Transverse colon (tissue), 4 donors: ENCODE measurements at regions not wholly inside any gene's neighbourhood (a gene's known extent, or its start where the extent isn't known, plus 50 kb on each side); places are given as distances from the start of the nearest gene placed in this dataset.

Experiments used
- DNase-seq: peaks from one replicate; pipeline ENCODE4 v3.0.0-alpha.2; 2019
- H3K27ac ChIP-seq, 4 donors: fragments of 200-600 bp; sonication (generic); 2 replicates each; pipeline ENCODE4 v1.5.1; 2016 to 2018; ENCODE audit warnings: inconsistent platforms in 4 of 4
- H3K27me3 ChIP-seq: fragments of 200-600 bp; sonication (generic); 2 replicates; pipeline ENCODE4 v1.5.1; 2017; ENCODE audit warnings: inconsistent platforms
- H3K36me3 ChIP-seq, 4 donors: fragments of 200-600 bp; sonication (generic); 2 replicates each; pipeline ENCODE4 v1.5.1; 2017 to 2019; ENCODE audit warnings: inconsistent platforms in 4 of 4
- H3K4me1 ChIP-seq, 4 donors: fragments of 200-600 bp; sonication (generic); 2 replicates each; pipeline ENCODE4 v1.5.1; 2017 to 2020; ENCODE audit warnings: inconsistent platforms in 4 of 4
- H3K4me3 ChIP-seq, 4 donors: fragments of 200-600 bp; sonication (generic); 1 replicate in 1 of 4; 2 replicates in 3 of 4; pipeline versions ENCODE4 v1.5.1 to v1.6.1; 2017 to 2019; ENCODE audit warnings: inconsistent platforms in 4 of 4
- H3K9me3 ChIP-seq, 2 donors: fragments of 200-600 bp; sonication (generic); 2 replicates each; pipeline ENCODE4 v1.5.1; 2017 to 2019; ENCODE audit warnings: inconsistent platforms in 2 of 2
- CTCF ChIP-seq, 5 experiments: fragments of 200-600 bp in 3 of 5; fragments of 450-650 bp in 2 of 5; sonication (generic) in 3 of 5; IDR thresholded peaks; 1 replicate in 2 of 5; 2 replicates in 3 of 5; pipeline ENCODE4 v1.5.1; 2016 to 2017; ENCODE audit warnings: antibody characterized with exemption in 5 of 5, inconsistent platforms in 3 of 5, mild to moderate bottlenecking in 2 of 5, moderate library complexity in 1 of 5
- EP300 ChIP-seq: sonication (generic); formaldehyde crosslinking; IDR thresholded peaks from one replicate; pipeline ENCODE4 v1.6.1; 2017; ENCODE audit warnings: antibody characterized with exemption, low read depth
- POLR2A ChIP-seq: fragments of 450-650 bp; IDR thresholded peaks from one replicate; pipeline ENCODE4 v1.6.1; 2016; ENCODE audit warnings: antibody characterized with exemption, mild to moderate bottlenecking, moderate library complexity
- POLR2AphosphoS5 ChIP-seq, 3 donors: sonication (generic); formaldehyde crosslinking; IDR thresholded peaks; one replicate each; pipeline ENCODE4 v1.6.1; 2016; ENCODE audit warnings: antibody characterized with exemption in 3 of 3
- WGBS, 2 donors: methylation state at CpG; one replicate each; pipeline ENCODE4 v1.1.5; 2018; ENCODE audit warnings: low coverage in 1 of 2; 5-methylcytosine and 5-hydroxymethylcytosine counted together
- in situ Hi-C, 4 donors: fragments of 200-750 bp; cut with MboI; loops; one replicate each; pipeline versions ENCODE4 v1.15.0 to v1.15.1; 2017; ENCODE audit warnings: low sequenced_read_pairs in 3 of 4, low pct_ligation_motif_present in 1 of 4, low pct_unique_long_range_greater_than_20kb in 1 of 4
- intact Hi-C: fragments of 100-400 bp; cut with DNase I; formaldehyde crosslinking; loops from one replicate; pipeline ENCODE4 v1.15.1; 2023; ENCODE audit warnings: low total_unique reads

GRCh38 chr17:79221597-79221996, 147.0 kb downstream of the ENGASE start:
- H3K9me3 ChIP-seq: no peaks in the 10 kb centered on the region
- TF ChIP-seq EP300: no peak
- intact Hi-C loops: no loop called here
- no peaks in the 10 kb centered on the region for H3K36me3 ChIP-seq
- WGBS, 2 donors: 63% methylated on average over 8 of the region's 8 CpGs; no CpG with 5 or more reads in 1 of the 2 donors
- no peak overlapping the region for H3K4me3 ChIP-seq
- no peaks in the 10 kb centered on the region for H3K4me1 ChIP-seq
- H3K27ac ChIP-seq: no peak overlapping the region
- in situ Hi-C loops: no loop called here
- DNase-seq: no peak
- peaks cover 60% of the 10 kb centered on the region for H3K27me3 ChIP-seq

GRCh38 chr17:79220713-79221291, 146.2 kb downstream of the ENGASE start:
- 23% methylated on average over 21 of the region's 21 CpGs; no CpG with 5 or more reads in 1 of the 2 donors for WGBS, 2 donors
- TF ChIP-seq CTCF (IDR thresholded peaks at IDR 0.05): no peak
- TF ChIP-seq POLR2A: no peak
- TF ChIP-seq POLR2AphosphoS5 (IDR thresholded peaks at IDR 0.05): no peak
- TF ChIP-seq EP300: no peak
- Histone ChIP-seq H3K27me3 (peaks cover 68% of the 10 kb centered on the region), H3K27ac (no peak overlapping the region), H3K9me3 (no peaks in the 10 kb centered on the region), H3K36me3 (no peaks in the 10 kb centered on the region), H3K4me1 (no peaks in the 10 kb centered on the region), H3K4me3 (no peak overlapping the region)
- intact Hi-C loops: no loop called here
- DNase-seq: no peak
- in situ Hi-C loops: no loop called here

- H3K36me3 ChIP-seq: no peaks in the 10 kb centered on the region
- intact Hi-C loops (no loop called here), in situ Hi-C loops (no loop called here)
- 6 to 21% methylated on average over 8 to 18 of the region's 23 CpGs for WGBS, 2 donors
- no peak overlapping the region for H3K27ac ChIP-seq
- TF ChIP-seq POLR2A (no peak), POLR2AphosphoS5 (IDR thresholded peaks at IDR 0.05) (no peak), EP300 (no peak)
- no peak overlapping the region for H3K4me3 ChIP-seq
- H3K9me3 ChIP-seq: no peaks in the 10 kb centered on the region
- no peaks in the 10 kb centered on the region for H3K4me1 ChIP-seq
- H3K27me3 ChIP-seq: peaks cover 73% of the 10 kb centered on the region
- no peak for DNase-seq
Observed at GRCh38 chr17:79220201-79220712, 145.6 kb downstream of the ENGASE start.

- in situ Hi-C loops (no loop called here), intact Hi-C loops (no loop called here)
- Histone ChIP-seq H3K36me3 (no peaks in the 10 kb centered on the region), H3K27ac (no peak overlapping the region), H3K9me3 (no peaks in the 10 kb centered on the region), H3K4me1 (no peaks in the 10 kb centered on the region), H3K27me3 (peaks cover 80% of the 10 kb centered on the region), H3K4me3 (no peak overlapping the region)
- WGBS, 2 donors: 20 to 60% methylated on average over 2 to 18 of the region's 18 CpGs
- DNase-seq: no peak
- TF ChIP-seq EP300 (no peak), POLR2AphosphoS5 (IDR thresholded peaks at IDR 0.05) (no peak), POLR2A (no peak), CTCF (IDR thresholded peaks at IDR 0.05) (no peak)
Observed at GRCh38 chr17:79219208-79219935, 144.7 kb downstream of the ENGASE start.

GRCh38 chr17:79218825-79219200, 144.2 kb downstream of the ENGASE start:
- TF ChIP-seq CTCF (IDR thresholded peaks at IDR 0.05): no peak
- TF ChIP-seq POLR2A: no peak
- TF ChIP-seq POLR2AphosphoS5 (IDR thresholded peaks at IDR 0.05): no peak
- no peak for TF ChIP-seq EP300

More at GRCh38 chr17:79218825-79219200, 144.2 kb downstream of the ENGASE start:
- in situ Hi-C loops: no loop called here
- 87% methylated on average over 10 of the region's 10 CpGs; no CpG with 5 or more reads in 1 of the 2 donors for WGBS, 2 donors
- intact Hi-C loops: no loop called here
- H3K36me3 ChIP-seq: no peaks in the 10 kb centered on the region
- H3K27me3 ChIP-seq: peaks cover 77% of the 10 kb centered on the region
- DNase-seq: no peak
- no peak overlapping the region for H3K27ac ChIP-seq
- no peaks in the 10 kb centered on the region for H3K4me1 ChIP-seq
- H3K9me3 ChIP-seq: no peaks in the 10 kb centered on the region
- no peak overlapping the region for H3K4me3 ChIP-seq
